GM19324 (cell line): ENCODE measurements at regions not wholly inside any gene's neighbourhood (a gene's known extent, or its start where the extent isn't known, plus 50 kb on each side); places are given as distances from the start of the nearest gene placed in this dataset.
"Not testable (repeated sequence)": the region's sequence is repeated elsewhere in the genome, so short reads cannot be mapped to it uniquely, and the experiment has no call there.

ENCODE experiments used
- ATAC-seq: cut with Tn5 transposase; IDR thresholded peaks from one replicate; pipeline ENCODE4 v1.9.1; 2021; ENCODE audit warnings: mild to moderate bottlenecking, moderate library complexity; ENCODE audit not compliant: unreplicated experiment, low FRiP score

DNA sequence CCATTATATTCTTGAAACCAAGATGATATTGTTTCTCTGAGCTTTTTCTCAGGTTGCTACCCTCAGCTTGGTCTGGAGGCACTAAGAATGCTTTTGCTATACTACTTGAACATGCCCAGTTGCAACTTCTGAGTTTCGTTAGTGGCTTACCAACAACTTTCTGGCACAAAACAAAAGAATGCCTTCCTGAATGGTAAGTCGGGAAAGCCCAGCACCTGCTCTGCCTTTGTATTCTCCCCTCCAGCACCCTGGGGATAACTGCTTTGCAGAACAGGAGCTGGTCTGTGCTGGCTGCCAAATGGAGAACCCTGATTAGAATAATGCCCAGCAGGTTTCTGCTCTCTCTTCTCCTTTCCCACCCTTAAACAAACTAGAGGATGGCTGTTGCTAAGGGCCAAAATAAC, 149.3 kb downstream of the TGFB2 start:
- ATAC-seq = no peak

DNA sequence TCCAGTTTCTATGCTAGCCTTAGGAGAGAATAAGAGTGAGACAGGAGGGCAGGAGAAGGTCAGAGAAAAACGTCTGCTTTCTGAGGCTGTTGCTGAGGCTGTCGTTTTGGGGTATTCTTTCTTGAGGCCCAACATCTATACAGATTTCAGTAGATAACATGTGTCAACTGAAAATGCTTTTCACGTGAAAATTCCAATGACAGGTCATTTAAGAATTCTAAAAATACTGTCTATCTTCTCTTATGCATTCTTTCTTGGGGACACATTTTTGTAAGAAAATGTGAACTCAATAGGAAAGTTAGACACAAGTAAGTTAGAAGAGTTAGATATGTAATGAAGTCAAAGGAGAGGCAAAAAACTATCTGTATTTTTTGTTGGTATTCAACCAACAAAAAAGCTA, 150.8 kb downstream of the TGFB2 start:
- no peak for ATAC-seq

DNA sequence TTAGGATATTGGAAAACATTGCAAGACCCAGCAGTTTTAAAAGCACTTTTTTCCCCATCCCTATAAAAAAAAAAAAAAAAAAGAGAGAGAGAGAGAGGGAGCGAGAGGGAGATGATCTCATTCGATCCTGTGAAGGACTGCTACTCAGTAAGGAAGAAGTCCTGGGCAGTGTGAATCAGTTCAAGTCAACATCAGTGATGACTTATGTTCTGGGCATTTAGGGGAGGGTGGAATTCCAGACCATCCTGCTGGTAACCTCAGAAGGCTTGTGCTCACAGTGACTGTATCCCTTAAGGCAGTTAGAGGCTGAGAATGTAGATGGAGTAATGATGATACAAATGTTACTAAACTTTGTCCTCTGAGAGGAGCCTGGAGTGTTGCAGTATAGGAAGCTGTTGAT, 151.4 kb downstream of the TGFB2 start:
- ATAC-seq = no peak

DNA sequence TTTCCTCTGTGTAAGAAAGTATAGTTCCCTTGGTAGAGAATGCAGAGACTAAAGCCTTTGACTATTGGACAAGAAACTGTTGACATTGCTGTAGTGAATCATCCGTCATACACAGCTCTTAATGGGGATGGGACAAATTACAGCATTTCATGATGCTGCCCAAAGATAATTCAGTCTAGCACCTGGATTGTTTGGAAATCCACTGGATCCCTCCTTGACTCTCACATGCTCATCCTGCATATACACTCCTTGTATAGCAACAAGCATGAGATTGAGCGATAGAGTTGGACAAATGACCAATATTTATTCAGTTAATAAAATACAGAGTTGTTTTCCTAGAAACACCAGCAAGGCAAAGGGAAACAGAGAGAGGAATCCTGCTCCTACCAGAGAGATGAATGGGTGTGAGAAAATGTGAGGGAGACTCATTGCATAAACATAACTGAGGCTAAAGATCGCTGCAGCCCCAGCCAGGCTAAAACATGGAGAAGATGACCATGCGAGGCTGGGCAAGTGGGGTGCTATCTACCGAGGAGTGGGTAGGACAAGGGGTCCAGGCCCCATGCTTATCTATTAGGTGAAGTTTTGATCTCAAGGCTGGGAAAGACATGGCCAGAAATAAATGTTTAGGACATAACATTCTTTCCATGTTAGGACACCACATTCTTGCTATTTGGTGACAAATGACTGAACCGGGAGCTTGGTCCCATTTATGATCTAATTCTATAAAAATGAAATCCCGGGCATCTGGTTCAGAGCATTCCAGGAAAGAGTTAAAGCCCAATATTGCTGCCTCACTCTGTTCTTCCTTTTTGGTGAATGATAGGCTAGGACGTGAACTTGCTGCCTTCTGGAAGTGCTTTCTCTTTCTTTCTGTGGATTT, 153.2 kb downstream of the TGFB2 start:
- no peak for ATAC-seq

DNA sequence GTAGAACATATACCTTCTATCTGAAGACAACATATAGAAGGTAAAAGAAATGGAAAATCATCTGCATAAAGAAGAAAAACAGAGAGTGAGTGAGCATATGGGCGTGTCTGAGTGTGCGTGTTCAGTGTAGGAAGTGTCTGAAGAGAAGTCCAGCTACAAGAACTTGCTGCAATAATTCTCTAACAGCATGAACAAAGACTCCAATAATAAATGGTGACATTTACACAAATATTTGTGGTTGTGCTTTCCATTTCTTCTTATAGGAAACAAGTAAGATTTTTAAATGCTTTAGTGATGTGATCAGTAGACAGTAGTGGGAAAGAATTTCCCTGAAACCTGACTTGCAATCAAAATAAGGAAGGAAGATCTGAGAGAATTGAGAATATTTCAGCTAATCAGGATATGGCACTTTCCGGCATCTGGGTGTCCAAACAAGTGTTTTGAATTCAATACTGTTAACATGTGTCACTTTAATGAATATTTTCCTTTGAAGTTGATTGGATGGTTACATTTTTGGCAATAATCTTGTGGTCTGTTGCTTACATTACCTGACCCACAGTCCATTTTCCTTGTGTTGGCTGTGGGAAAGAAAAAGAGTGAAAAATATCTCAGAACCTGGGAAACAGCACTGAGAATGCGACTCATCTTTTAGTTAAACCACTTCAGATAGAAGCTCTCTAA, 154.0 kb downstream of the TGFB2 start:
- no peak for ATAC-seq

DNA sequence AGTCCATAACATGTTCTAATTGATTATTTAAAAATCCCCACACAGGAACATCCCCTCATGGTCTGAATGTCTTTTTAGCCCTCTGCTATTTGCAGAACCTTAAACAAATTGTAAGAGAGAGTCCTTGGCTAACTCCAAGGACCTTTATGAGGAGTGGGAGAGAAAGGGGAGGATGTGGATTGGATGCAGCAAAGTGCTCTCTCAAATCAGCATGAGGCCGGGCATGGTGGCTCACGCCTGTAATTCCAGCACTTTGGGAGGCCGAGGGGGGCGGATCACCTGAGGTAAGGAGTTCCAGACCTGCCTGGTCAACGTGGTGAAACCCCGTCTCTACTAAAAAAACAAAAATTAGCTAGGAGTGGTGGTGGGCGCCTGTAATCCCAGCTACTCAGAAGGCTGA, 154.8 kb downstream of the TGFB2 start:
- ATAC-seq = no peak

DNA sequence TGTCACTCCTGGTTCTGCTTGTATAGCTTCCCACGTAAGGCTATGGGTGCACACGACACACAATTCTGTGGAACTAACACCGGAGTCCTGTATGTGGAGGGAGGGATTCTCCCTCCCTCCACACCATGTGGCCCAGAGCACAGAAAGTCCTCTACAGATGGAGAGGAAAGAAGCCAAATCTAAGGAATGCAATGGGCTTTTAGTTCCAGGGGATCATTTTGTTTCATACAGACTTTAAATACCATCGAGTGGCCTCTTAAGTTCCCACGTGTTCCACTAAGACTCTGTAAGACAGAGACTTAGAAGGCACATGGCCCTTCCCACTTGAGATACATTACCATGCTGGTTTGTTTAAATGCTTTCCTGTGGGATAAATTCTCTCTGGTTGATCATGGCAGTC, 156.0 kb downstream of the TGFB2 start:
- no peak for ATAC-seq

DNA sequence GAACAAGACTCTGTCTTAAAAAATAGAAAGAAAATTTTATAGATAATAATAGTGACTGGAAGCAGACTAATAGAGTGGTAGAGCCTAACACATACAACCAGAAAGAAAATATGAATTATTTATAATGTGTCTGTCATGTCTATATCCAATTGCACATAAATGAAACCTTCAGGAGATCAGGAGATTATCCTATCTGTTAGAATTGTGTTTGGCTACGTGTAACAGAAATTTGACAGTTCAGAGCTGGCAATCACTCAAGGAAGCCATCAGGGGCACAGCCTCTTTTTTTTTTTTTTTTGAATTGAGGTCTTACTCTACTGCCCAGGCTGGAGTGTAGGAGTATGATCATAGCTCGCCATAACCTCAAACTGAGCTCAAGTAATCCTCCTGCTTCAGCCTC, 157.2 kb downstream of the TGFB2 start:
- ATAC-seq = no peak

DNA sequence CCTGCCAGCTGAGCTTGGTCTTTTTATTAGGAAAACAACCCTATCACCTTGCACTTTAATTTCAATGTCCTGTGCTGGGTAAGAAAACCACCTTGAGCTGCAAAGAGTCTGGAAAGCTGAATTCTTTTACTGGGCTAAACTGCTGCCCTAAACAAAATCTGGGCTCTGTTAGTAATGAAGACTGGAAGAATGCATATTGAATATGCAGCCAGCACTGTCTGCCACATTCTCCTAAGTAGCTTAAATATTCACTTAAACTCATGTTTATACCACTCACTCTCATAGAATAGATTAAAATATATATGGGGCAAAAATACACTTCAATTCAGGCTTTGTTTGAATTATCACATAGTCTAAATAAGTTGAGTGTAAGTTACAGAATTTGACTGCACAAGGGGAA, 158.0 kb downstream of the TGFB2 start:
- no peak for ATAC-seq

DNA sequence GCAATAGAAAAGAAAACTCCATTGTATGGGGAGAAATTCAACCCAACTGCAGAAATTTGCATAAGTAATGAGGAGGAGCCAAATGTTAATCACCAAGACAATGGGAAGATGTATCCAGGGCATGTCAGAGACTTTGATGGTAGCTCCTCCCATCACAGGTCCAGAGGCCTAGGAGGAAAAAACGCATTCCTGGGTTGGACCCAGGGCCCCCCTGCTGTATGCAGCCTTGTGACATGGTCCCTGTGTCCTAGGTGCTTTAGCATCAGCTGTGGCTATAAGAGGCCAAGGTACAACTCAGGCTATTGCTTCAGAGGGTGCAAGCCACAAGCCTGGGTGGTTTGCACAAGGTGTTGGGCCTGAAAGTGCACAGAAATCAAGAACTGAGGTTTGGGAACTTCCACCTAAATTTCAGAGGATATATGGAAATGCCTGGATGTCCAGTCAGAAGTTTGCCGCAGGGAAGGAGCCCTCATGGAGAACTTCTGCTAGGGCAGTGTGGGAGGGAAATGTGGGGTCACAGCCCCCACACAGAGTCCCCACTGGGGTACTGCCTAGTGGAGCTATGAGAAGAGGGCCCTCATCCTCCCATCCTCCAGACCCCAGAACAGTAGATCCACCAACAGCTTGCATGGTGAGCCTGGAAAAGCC, 162.3 kb downstream of the TGFB2 start:
- ATAC-seq = no peak

DNA sequence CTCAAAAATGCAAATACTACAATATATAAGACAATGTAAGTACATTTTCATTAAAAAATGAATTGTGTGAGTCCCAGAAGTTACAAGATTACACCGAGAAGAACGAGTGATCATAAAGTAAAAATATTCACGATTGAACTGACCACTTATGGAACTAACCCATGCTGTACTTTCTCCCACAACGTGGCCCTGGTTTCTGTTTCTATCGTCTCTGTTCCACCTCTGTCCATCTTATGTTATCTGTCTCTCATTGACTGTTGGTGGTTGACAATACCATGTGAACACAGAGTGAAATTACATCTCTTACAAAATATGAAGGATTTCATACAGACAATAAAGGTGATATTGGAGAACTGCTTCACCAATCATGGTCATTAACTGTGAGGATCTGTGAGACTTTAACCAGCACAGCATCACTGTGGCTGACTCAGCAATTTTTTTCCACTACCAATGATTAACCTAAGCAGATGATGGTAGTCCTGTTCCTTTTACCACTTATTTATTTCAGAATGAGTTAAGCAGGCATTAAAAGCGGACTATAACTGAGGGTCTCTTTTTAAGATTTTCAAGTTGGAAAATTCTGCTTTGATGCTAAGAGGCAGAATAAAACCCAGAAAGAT, 165.1 kb downstream of the TGFB2 start:
- ATAC-seq = no peak

DNA sequence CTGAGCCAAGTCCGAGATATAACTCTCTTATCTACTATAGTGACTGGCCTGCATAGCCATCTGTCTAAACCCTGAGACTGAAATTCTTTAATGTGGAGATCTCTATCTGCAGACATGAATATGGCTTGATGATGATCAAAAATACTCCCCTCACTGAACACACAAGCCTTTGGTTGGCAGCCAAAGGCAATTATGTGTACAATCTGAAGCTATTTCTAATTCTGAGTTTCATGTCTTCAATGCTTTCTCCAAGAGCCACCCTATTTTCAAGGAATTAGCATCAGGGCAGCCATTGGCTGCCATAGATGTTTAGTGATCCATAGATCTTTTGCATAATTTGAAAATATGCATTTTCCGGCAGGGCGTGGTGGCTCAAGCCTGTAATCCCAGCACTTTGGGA, 168.2 kb downstream of the TGFB2 start:
- no peak for ATAC-seq

DNA sequence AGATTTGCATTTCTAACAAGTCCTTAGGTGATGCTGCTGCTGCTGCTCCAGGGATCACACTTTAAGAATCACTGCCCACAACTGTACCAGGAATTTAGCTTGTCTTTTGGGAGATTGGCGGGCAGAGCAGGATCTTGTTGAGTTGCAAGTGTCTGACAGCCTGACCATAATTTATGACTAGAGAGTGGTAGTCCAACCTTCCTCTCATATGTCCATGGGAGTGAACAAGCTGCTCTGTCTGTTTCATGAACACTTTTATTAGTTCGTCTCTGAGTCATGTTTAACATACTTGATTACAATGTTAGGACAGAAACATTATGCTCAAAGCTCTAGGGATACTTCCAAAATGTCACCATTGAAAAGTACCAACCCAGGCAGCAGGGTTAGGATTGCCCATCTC, 169.6 kb downstream of the TGFB2 start:
- no peak for ATAC-seq

DNA sequence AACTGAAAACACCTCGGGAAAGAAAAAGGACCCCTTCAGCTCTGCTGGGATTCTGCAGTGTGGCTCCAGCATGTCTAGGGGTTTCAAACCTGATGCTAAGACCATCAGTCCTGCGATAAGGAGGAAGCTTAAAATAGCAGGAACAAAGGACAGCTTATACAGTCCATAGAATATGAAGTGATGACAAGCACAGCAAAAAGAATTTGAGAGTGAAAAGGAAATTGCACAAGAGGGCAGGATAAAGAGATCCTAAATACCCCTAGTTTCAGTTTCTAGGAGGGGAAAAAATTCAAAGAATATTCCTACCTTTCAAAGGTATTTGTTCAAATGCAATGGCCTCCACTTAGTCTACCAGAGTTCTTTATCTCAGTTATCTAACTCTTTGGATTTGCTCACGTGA, 171.4 kb downstream of the TGFB2 start:
- no peak for ATAC-seq

DNA sequence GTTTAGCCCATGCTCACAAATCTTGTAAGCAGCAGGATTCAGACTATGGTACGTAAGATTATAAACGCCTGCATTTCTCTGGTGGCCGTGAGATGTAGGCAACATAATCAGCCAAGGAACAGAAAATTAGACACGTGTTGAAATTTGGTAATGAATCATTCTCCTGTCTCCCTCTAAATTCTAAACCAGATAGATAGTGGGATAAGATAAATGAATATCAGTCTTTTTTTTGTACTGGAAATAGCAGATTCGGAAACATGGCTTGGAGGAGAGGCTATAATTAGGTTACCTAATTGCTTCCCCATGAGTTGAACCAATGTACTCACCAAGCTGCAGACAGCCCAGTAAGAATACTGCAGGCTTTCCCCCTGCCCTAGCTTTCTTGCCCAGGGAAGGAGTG, 172.3 kb downstream of the TGFB2 start:
- no peak for ATAC-seq

DNA sequence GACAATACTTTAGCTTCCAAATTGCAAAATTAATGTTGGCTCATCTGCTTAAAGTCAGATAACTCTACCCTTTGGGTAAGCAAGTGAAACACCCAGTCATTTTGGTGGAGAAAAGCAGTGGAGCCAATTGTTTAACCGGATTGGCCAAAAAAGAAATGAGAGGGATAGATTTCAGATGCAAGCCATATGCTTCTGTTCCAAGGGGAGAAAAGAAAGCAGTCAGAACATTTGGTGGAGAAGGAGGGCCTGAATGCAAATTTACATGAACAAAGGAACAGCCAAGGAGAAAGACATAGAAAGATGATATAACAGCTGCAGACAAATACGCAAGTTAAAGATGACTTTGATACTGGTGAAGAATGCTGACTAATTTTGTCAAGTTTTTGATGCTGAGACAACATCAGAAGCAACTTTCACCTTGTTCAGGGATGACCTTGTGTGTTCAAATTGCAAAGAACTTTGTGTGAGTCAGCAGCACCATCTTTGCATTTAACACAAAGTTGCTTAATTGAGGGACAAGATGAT, 173.1 kb downstream of the TGFB2 start:
- no peak for ATAC-seq

DNA sequence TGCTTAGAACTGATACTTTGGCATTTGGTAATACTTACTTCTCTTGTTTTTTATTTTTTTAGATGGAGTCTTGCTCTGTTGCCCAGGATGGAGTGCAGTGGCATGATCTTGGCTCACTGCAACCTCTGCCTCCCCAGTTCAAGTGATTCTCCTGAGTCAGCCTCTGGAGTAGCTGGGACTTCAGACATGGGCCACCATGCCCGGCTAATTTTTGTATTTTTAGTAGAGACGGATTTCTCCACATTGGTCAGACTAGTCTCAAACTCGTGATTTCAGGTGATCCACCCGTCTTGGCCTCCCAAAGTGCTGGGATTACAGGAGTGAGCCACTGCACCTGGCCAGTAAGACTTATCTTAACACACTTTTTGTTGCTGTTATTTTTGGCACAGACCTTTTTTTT, 175.5 kb downstream of the TGFB2 start:
- ATAC-seq = not testable (repeated sequence)

DNA sequence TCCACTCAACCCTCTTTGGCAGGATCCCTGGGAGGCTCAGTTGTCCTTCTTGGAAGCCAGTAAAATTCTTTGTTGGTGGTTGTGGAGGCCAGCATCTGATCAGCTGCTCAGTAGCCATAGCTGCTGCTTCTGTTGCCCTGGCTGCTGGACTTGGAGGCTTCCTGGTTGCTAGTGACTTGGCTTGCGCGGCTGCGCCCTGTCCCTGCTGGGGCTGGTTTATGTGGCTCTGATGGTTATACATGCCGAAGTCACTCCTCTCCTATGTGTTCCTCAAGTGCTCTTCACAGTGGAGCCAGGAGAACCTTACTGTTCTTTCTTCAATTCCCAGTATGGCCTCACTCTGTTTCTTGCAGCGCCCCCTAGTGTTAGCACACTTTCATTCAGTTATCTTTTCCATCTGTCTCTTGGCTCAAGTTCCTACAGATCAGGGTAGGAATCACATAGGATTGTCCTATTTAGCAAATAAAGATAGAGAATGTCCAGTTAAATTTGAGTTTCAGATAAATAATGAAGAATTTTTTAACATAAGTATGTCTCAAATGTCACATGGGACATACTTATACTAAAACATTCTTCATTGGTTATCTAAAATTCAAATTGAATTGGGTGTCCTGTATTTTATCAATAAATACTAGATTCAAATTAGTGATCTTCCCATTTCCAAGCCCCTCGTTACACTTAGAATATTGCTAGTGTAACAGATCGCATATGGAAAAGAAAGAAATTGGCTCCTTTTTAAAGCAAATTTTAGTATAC, 176.5 kb downstream of the TGFB2 start:
- ATAC-seq = no peak

DNA sequence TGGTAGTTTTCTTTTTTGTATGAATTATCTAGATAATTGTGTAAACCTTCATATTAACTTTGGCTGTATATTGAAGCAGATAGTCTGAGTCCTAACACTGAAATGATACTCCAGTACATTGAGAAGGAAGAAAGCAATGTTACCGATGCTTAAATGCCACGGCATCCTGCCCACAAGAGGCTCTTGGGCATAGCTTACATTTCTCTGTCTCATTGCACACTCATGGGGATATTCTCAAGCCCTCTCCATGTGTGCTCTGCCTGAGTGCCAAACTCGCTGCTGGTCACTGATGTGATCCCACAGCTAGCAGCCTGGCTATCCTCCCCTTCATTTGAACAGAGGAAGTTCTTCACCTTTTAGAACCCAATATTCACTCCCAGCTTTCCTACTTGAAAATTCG, 179.4 kb downstream of the TGFB2 start:
- ATAC-seq = no peak

DNA sequence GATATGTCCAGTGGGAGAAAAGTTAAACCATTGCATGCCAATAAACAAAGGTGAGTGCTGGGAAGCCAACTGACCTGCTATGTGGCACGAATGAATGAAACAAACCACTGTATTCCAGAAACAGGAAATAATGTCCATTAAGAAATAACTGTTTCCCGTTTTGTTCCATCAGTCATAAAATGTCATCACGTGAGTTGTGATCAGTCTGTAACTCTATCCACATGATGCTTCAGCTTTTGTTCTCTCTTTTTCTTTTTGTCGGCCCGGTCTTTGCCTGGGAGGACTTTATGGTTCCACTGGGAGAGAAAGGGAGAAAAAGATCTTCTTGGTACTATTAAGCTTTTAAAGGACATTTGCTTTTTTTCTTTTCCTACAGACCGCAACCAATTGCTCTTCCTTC, 179.9 kb downstream of the TGFB2 start:
- no peak for ATAC-seq
